NCI-H146 (cell line): ENCODE measurements at regions not wholly inside any gene's neighbourhood (a gene's known extent, or its start where the extent isn't known, plus 50 kb on each side); places are given as distances from the start of the nearest gene placed in this dataset.
"Not testable (repeated sequence)": the region's sequence is repeated elsewhere in the genome, so short reads cannot be mapped to it uniquely, and the experiment has no call there.

Experiments
- DNase-seq: peaks from one replicate; lab custom pipeline; 2025; lab: John Stamatoyannopoulos, UW

GRCh38 chr16:86888231-86889053, 310.1 kb downstream of the FOXL1 start:
- no peak for DNase-seq

GRCh38 chr16:86889054-86889366, 310.7 kb downstream of the FOXL1 start:
- not testable (repeated sequence) for DNase-seq

GRCh38 chr16:86889974-86890373, 311.6 kb downstream of the FOXL1 start:
- DNase-seq: no peak

GRCh38 chr16:86891121-86891520, 312.8 kb downstream of the FOXL1 start:
- DNase-seq: no peak

DNA sequence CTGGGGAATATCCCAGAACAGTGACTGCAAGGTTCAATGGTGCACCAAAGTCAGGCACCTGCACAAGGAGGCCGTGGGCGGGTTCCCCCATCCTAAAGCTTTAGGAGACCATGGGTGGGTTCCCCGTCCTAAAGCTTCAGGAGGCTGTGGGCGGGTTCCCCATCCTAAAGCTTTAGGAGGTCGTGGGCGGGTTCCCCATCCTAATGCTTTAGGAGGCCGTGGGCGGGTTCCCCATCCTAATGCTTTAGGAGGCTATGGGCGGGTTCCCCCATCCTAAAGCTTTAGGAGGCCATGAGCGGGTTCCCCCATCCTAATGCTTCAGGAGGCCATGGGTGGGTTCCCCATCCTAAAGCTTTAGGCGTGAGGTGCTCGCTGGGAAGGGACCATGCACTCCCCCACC, 313.3 kb downstream of the FOXL1 start:
- no peak for DNase-seq

DNA sequence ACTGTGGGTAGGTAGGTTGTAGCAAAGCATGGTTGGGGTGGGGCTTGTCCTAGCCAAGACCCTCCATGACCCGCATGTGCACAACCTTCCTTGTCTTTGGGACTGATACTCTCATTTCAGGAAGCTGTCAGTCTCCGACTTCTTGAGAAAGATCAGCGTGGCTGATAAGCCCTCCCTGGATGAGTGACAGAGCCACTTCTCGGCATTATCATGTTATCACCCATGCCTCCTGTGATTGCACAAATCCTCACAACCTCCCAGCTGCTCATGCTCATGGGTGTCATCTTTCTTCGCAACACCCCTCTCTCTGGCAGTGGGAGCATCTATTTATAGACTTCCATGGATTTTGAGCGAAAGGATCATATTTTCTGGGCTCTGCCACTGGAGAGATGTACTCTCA, 314.2 kb downstream of the FOXL1 start:
- DNase-seq: no peak

- DNase-seq: no peak
Observed at GRCh38 chr16:86893506-86893905, 315.2 kb downstream of the FOXL1 start.

DNA sequence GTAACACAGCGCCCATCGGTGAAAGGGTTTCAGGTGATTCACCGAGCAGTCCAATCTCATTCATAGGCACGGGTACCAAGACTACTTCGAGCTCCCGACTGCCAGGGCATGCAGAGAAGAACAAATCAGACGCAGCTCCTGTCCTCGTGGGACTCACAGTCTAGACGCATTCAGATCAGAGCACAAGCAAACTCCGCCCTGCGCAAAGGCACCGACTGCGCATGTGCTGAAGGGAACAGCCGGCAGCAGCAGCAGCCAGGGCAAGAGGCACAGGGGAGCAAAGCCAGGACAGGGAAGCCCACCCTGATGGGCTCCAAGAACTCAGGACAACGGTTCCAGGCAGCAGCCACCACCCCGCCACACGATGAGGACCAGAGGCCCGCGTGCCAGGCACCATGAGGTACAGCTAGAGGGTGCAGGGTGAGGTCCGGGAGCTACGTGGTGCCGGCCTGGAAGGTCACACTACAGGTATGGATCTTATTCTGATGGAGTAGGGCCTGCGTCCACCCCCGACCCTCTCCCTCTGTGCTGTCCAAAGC, 315.7 kb downstream of the FOXL1 start:
- DNase-seq: no peak

GRCh38 chr16:86894925-86895324, 316.6 kb downstream of the FOXL1 start:
- no peak for DNase-seq

DNA sequence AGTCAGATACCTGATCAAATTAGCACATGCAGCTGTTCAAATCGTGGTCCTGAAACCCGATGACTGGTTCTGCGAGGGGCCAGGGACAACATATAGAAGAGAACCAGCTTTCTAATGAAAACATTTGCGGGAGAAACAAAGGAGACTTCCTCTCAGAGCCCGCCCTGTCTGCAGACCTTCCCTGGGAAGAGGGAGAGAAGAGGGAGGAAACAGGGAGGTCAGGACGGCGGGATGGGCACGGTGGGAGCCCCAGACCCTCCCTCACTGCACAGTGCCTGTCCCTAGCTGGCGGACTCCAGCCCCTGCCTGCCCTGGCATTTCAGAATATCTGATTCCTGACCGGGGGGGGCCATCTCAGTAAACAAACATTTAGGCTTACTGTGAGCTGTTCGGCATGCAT, 317.3 kb downstream of the FOXL1 start:
- no peak for DNase-seq

- no peak for DNase-seq
Observed at GRCh38 chr16:86896976-86897375, 318.6 kb downstream of the FOXL1 start.

- no peak for DNase-seq
Observed at GRCh38 chr16:86897486-86897885, 319.1 kb downstream of the FOXL1 start.

- no peak for DNase-seq
Observed at GRCh38 chr16:86898386-86898785, 320.0 kb downstream of the FOXL1 start.

DNA sequence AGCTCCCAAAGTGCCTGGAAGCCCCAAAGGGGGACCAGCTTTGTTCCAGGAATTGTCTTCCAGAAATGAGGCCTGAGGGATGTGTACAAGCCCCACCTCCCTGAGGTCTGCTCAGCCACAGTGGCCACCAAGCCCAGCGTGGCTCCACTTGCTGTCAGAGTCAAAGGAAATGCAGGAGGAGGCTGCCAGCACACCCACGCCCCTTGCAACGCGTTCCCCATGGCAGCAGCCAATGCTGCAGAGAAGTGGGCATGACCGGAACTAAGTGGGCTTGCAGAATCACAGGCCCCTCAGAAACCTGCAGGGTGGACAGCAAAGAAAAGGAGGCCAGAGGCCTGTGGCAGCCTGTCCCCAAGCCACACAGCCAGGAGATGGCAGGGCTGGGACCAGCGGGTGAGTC, 320.8 kb downstream of the FOXL1 start:
- no peak for DNase-seq

- DNase-seq: no peak
Observed at GRCh38 chr16:86899757-86900156, 321.4 kb downstream of the FOXL1 start.

GRCh38 chr16:86901483-86901882, 323.1 kb downstream of the FOXL1 start:
- no peak for DNase-seq

DNA sequence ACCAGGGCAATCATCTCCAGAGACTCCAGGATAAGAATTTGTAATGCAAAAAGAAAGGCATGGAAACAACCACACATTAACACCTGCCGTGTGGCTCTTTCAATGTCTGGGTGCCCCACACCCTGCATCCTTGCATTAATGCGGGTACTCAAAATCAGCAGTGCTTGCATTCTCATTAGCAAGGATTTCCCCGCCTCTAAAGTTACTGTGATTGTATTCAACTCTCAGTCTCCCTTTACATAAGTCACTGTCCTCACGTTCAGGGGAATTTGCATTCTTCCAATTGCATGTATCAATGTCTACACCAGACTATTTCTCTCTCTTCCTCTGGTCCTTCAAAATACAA, 324.3 kb downstream of the FOXL1 start:
- DNase-seq: no peak

DNA sequence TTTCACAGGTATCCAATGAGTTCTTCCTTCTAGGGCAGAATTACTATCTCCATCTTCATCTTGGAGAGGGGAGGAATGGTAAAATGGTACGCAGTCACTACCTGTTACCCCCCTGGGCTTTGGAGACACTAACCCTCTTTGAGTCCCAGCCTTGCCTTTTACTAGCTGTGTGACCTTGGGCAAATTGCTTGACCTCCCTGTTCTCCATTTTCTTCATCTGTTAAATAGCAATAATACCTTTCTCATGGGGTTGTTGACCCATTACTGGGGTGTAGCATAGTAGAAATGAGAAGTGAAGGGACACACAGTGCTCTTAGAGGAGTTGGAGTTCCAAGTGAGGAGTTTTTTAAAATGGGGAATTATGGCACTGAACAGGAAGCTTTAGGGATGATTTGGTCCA, 324.7 kb downstream of the FOXL1 start:
- no peak for DNase-seq

DNA sequence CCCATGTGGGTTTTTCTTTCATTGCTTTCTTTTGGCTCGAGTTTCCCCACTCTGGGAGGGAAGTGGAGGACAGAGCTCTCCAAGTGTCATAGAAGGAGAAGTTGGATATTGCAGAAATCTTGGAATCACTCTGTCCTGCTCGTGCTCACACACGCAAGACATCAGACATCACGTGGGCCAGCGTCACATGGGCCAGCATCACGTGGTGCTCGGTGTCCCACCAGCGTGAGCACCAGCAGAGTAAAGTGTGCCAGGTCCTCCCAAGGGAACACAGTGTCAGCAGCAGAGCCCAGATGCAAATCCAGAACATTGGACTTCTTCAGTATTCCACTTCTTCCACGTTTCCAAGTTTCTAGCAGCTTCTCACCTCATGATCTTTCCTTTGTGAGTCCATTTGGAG, 327.0 kb downstream of the FOXL1 start:
- no peak for DNase-seq

DNA sequence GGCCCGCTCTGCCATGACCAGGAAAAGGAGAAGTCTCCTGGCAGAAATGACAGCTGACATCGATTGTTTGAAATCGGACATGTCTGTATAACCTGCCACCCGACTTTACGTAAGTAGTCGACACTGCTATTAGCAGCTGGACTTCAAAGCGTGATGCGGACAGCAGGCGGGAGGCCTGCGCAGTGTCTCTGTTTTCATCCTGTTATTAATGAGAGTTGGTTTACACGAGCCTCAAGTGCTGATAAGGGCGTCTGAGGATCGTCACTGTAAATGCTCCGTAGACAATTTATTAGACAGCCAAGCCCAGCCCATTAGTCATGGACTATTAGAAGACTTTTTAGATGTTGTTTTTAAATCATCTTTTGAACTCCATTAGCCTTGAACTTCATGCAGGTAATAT, 328.3 kb downstream of the FOXL1 start:
- DNase-seq: no peak

- no peak for DNase-seq
Observed at GRCh38 chr16:86909359-86910160, 331.2 kb downstream of the FOXL1 start.

DNA sequence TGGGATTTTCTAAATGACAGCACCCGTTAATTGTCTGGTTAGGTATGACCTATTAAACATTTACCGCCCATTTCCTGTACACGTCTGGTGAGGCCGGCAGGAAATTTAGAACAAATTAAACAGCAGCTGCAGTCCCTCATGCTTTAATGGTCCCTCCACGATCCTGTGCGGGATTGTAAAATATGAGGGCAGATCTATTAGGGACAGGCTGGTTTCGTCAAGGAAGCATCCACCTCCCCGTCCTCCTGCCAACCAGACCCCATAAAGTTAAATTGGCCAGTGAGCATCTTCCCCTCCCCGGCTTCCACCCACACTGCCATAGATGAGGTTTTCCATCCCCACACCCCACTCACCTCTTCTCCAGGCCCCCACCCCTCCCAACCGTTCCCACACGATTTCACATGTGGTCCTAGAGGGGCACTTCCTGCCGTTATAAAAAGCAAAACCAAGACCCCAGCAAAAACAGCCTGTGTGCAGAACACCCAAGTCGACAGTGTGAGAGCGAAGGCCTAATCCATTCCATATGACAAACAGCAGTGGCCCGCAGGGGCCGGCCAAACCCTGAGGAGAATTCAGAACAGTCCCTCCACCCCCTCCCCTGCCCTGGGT, 331.9 kb downstream of the FOXL1 start:
- no peak for DNase-seq

DNA sequence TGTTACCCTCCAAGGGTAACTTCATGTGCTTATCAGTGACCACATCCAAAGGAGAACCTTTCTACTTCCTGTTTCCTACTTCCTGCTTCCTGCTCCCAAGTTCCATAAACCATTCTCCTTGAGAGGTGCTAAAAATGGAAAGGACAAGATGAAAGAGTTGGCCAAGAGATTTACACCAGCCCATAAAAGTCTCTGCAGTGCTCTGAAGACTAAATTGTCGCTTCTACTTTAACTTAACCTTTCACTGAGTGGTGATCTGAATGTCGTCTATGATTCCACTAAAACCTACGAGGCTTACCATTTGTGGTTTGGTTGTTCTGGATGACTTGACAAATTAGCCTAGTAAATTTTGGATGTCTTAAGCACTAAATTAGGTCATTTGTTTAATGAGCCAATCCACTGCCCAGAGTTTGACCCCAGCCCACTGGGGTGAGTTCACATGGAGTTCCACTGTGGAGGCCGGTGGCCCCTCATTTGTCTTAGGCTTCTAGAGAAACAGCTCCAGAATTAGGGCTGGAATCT, 333.1 kb downstream of the FOXL1 start:
- DNase-seq: no peak
